ENCODE measurements at regions not wholly inside any gene's neighbourhood (a gene's known extent, or its start where the extent isn't known, plus 50 kb on each side); places are given as distances from the start of the nearest gene placed in this dataset.

- Histone ChIP-seq H3K4me1 (ENCODE audit: control insufficient read depth in 1 of 2, low read depth in 2 of 2) (no peaks in the 10 kb centered on the region), H3K27me3 (replicated peaks; ENCODE audit: insufficient read depth) (no peaks in the 10 kb centered on the region), H3K9me3 (no peaks in the 10 kb centered on the region), H3K36me3 (no peaks in the 10 kb centered on the region), H3K4me3 (no peak overlapping the region), H3K27ac (no peak overlapping the region)
- no peak for DNase-seq (ENCODE audit: low spot score)
- TF ChIP-seq CTCF (IDR thresholded peaks at IDR 0.05), result no peak
- no peak for ATAC-seq (ENCODE audit: insufficient number of reproducible peaks, low FRiP score, low read depth)
Observed at GRCh38 chr1:213773975-213774374, 213.8 kb upstream of the PROX1 start.

GRCh38 chr1:213776969-213777368 lies 210.8 kb upstream of the PROX1 start:
- no peaks in the 10 kb centered on the region for H3K9me3 ChIP-seq
- no peaks in the 10 kb centered on the region for H3K36me3 ChIP-seq
- no peak overlapping the region for H3K27ac ChIP-seq
- no peaks in the 10 kb centered on the region for H3K4me1 ChIP-seq (ENCODE audit: control insufficient read depth in 1 of 2, low read depth in 2 of 2)
- DNase-seq (ENCODE audit: low spot score) (no peak), ATAC-seq (ENCODE audit: insufficient number of reproducible peaks, low FRiP score, low read depth) (no peak)
- no peak overlapping the region for H3K4me3 ChIP-seq
- H3K27me3 ChIP-seq (replicated peaks; ENCODE audit: insufficient read depth), result no peaks in the 10 kb centered on the region
- no peak for TF ChIP-seq CTCF (IDR thresholded peaks at IDR 0.05)

GRCh38 chr1:213779228-213779627 lies 208.5 kb upstream of the PROX1 start:
- TF ChIP-seq CTCF (IDR thresholded peaks at IDR 0.05), result no peak
- ATAC-seq (ENCODE audit: insufficient number of reproducible peaks, low FRiP score, low read depth) (no peak), DNase-seq (ENCODE audit: low spot score) (no peak)
- H3K36me3 ChIP-seq, result no peaks in the 10 kb centered on the region
- H3K27me3 ChIP-seq (replicated peaks; ENCODE audit: insufficient read depth), result no peaks in the 10 kb centered on the region
- H3K27ac ChIP-seq, result no peak overlapping the region
- no peaks in the 10 kb centered on the region for H3K4me1 ChIP-seq (ENCODE audit: control insufficient read depth in 1 of 2, low read depth in 2 of 2)
- no peaks in the 10 kb centered on the region for H3K9me3 ChIP-seq
- H3K4me3 ChIP-seq, result no peak overlapping the region

- no peaks in the 10 kb centered on the region for H3K4me1 ChIP-seq (ENCODE audit: control insufficient read depth in 1 of 2, low read depth in 2 of 2)
- H3K36me3 ChIP-seq, result no peaks in the 10 kb centered on the region
- no peaks in the 10 kb centered on the region for H3K27me3 ChIP-seq (replicated peaks; ENCODE audit: insufficient read depth)
- no peak overlapping the region for H3K4me3 ChIP-seq
- H3K9me3 ChIP-seq, result no peaks in the 10 kb centered on the region
- no peak for ATAC-seq (ENCODE audit: insufficient number of reproducible peaks, low FRiP score, low read depth)
- TF ChIP-seq CTCF (IDR thresholded peaks at IDR 0.05), result no peak
- no peak overlapping the region for H3K27ac ChIP-seq
- DNase-seq (ENCODE audit: low spot score), result no peak
Observed at GRCh38 chr1:213782941-213783672, 204.7 kb upstream of the PROX1 start.

GRCh38 chr1:213783893-213784292 lies 203.9 kb upstream of the PROX1 start:
- Histone ChIP-seq H3K4me1 (ENCODE audit: control insufficient read depth in 1 of 2, low read depth in 2 of 2) (no peaks in the 10 kb centered on the region), H3K36me3 (no peaks in the 10 kb centered on the region), H3K9me3 (no peaks in the 10 kb centered on the region), H3K27ac (no peak overlapping the region), H3K4me3 (no peak overlapping the region), H3K27me3 (replicated peaks; ENCODE audit: insufficient read depth) (no peaks in the 10 kb centered on the region)
- ATAC-seq (ENCODE audit: insufficient number of reproducible peaks, low FRiP score, low read depth) (no peak), DNase-seq (ENCODE audit: low spot score) (no peak)
- no peak for TF ChIP-seq CTCF (IDR thresholded peaks at IDR 0.05)

All from thoracic aorta (tissue), 2 donors.